ENCODE measurements at regions not wholly inside any gene's neighbourhood (a gene's known extent, or its start where the extent isn't known, plus 50 kb on each side); places are given as distances from the start of the nearest gene placed in this dataset.

- Histone ChIP-seq H3K27ac (ENCODE audit: low read length) (no peak overlapping the region), H4K20me1 (ENCODE audit: insufficient read depth) (no peaks in the 10 kb centered on the region), H3K36me3 (ENCODE audit: insufficient read depth, low read length) (no peaks in the 10 kb centered on the region), H3K9me3 (ENCODE audit: low read length) (no peaks in the 10 kb centered on the region), H3K4me3 (ENCODE audit: low read length) (no peak overlapping the region), H3K9ac (ENCODE audit: low read length) (no peak overlapping the region), H3K9me2 (ENCODE audit: insufficient read depth, low read length) (no peaks in the 10 kb centered on the region), H3K4me2 (ENCODE audit: low read length) (no peak overlapping the region), H3K79me2 (replicated peaks; ENCODE audit: insufficient read depth, low read length) (no peaks in the 10 kb centered on the region), H2AFZ (ENCODE audit: low read depth, low read length) (no peak overlapping the region), H3F3A (ENCODE audit: insufficient read depth, low read length, poor library complexity, severe bottlenecking) (no peaks in the 10 kb centered on the region), H3K27me3 (ENCODE audit: insufficient read depth, low read depth, low read length) (no peaks in the 10 kb centered on the region)
- TF ChIP-seq EP300 (conservative IDR thresholded peaks at IDR 0.05; ENCODE audit: poor library complexity, severe bottlenecking) = no peak
- TF ChIP-seq TAF1 (IDR thresholded peaks at IDR 0.05; ENCODE audit: low read depth) = no peak
- TF ChIP-seq RAD21 (conservative IDR thresholded peaks at IDR 0.05) = no peak
- no peak for TF ChIP-seq MXI1 (conservative IDR thresholded peaks at IDR 0.05; ENCODE audit: poor library complexity, severe bottlenecking)
- TF ChIP-seq REST (IDR thresholded peaks at IDR 0.05; ENCODE audit: borderline replicate concordance) = no peak
- no peak for TF ChIP-seq POLR2AphosphoS5 (IDR thresholded peaks at IDR 0.05)
- no peak for TF ChIP-seq SMC3 (conservative IDR thresholded peaks at IDR 0.05; ENCODE audit: poor library complexity)
- TF ChIP-seq EZH2 (IDR thresholded peaks at IDR 0.05; ENCODE audit: borderline replicate concordance, insufficient read depth, low read length, poor library complexity, severe bottlenecking) = no peak
- TF ChIP-seq CTCF (IDR thresholded peaks at IDR 0.05; ENCODE audit: poor library complexity, severe bottlenecking) = no peak
Measured at GRCh38 chr1:24980836-24981630, 51.0 kb upstream of the RUNX3 start.

Small RNA genes in the stretch of these regions (small RNA-seq; reads per million reads assigned to genes)
- 0 reads per million in 3 experiments for gene MIR4425
